ENCODE measurements at regions not wholly inside any gene's neighbourhood (a gene's known extent, or its start where the extent isn't known, plus 50 kb on each side); places are given as distances from the start of the nearest gene placed in this dataset.

DNA sequence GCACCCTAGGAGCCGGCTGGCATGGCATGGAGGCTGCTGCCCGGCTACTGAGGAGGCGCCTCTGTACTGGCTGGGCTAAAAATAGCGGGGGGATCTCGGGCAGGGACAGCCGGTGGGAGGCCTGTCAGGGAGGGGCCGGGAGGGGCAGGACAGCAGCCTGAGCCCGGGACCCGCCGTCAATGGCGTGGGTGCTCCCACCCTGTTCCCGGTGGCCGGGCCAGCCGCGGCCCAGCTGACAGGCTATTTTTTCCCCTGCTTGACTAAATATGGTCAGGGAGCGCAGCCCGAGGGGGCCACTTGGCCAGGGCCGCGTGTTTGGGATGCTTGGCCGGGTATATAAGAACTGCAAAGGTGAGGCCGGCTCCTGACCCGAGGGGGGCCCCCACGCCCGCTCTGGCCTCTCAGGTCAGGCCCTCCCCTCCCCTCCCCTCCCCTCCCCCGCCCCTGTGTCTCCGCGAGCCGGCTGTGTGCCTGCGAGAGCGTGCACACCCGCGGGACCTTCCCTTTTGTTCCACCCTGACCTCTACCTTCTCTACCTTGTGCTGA is 74.4 kb upstream of the GATA5 start:
- no peak for DNase-seq (ENCODE audit: low read depth)
- no peak for TF ChIP-seq CTCF (IDR thresholded peaks at IDR 0.05; ENCODE audit: control insufficient read depth, extremely low read depth, insufficient read depth)
- no peak overlapping the region for H3K4me3 ChIP-seq (ENCODE audit: low read depth, low read length)

DNA sequence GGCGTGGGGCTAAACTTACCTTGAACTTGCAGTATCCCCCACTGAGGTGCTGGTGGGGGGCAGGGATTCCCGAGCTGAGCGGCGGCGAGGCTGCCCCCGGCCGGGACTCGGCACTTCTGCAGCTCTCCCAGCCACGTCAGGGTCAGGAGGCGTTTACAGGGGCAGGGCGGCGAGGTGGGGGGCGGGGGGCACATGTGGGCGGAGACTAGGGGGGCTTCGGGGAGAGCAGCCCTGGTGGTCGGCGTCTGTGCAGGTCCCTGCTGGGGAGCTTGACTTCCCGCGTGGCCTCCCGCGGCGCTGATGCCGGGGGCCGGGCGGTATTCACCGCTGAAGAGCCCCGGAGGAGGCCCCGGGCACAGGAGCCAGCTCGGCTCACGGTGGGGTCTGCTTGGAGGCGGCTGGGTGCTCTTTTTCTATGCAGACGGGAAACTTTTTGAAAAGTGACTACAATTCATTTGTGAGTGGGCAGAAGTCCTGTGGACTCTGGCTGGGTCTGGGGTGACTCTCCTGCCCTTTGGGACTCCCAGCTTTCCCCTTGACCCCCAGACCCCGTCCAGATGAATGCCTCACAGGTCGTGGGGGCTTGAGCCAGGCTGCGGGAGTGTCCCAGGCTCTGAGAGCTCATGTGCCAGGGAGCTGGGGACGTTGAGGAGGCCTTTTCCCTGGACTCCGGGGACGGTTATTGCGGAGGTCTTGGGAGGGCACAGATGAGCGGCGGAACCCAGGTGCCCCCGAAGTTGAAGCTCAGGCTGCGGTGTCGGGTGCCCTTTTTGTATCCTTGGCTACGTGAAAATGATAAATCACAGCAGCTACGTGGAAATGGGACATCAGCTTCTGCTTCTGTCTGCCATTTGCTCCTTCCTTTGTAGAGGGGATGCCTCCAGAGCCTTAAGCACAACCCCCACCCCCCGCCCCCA is 75.9 kb upstream of the GATA5 start:
- H3K4me3 ChIP-seq (ENCODE audit: low read depth, low read length) = no peak overlapping the region
- no peak for DNase-seq (ENCODE audit: low read depth)
- no peak for TF ChIP-seq CTCF (IDR thresholded peaks at IDR 0.05; ENCODE audit: control insufficient read depth, extremely low read depth, insufficient read depth)

- DNase-seq (ENCODE audit: low read depth) = no peak
- no peak overlapping the region for H3K4me3 ChIP-seq (ENCODE audit: low read depth, low read length)
- TF ChIP-seq CTCF (IDR thresholded peaks at IDR 0.05; ENCODE audit: control insufficient read depth, extremely low read depth, insufficient read depth) = no peak
Observed at GRCh38 chr20:62552613-62553012, 76.8 kb upstream of the GATA5 start.

- H3K4me3 ChIP-seq (ENCODE audit: low read depth, low read length) = no peak overlapping the region
- DNase-seq (ENCODE audit: low read depth) = no peak
- TF ChIP-seq CTCF (IDR thresholded peaks at IDR 0.05; ENCODE audit: control insufficient read depth, extremely low read depth, insufficient read depth) = no peak
Observed at GRCh38 chr20:62553136-62553837, 77.5 kb upstream of the GATA5 start.

GRCh38 chr20:62553838-62554161 is 78.0 kb upstream of the GATA5 start:
- DNase-seq (ENCODE audit: low read depth) = no peak
- no peak for TF ChIP-seq CTCF (IDR thresholded peaks at IDR 0.05; ENCODE audit: control insufficient read depth, extremely low read depth, insufficient read depth)
- no peak overlapping the region for H3K4me3 ChIP-seq (ENCODE audit: low read depth, low read length)

DNA sequence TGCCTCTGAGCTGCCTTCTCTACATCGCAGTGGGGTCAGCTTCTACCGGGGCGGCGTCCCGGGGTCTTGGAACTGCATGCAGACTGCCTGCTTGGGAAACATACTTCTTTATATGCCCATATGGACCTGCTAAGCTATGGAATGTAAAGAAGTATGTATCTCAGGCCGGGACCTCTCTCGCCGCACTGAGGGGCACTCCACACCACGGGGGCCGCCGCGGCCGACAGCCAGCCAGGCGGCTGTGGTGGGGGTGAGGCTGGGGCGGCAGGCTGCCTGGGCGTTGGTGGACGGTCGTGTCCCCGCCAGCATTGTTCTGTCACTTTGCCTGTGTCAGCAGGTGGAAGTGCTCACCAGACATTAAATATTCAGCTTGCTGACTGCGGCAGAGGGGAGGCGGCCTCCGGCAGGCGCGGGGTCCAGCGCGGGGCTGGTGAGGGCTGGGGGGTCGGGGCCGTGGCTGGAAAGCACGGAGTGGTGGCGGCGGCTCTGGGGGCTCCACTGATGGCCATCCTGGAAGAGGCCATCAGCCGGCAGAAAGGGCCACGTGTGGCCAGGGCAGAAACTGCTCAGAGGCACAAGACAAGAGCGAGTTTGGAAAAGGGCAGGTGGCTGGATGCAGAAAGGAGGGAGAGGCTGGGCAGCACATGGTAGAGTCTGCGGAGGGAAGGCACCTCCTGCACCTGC is 78.6 kb upstream of the GATA5 start:
- DNase-seq (ENCODE audit: low read depth) = no peak
- H3K4me3 ChIP-seq (ENCODE audit: low read depth, low read length) = no peak overlapping the region
- TF ChIP-seq CTCF (IDR thresholded peaks at IDR 0.05; ENCODE audit: control insufficient read depth, extremely low read depth, insufficient read depth) = no peak
